ENCODE measurements at regions not wholly inside any gene's neighbourhood (a gene's known extent, or its start where the extent isn't known, plus 50 kb on each side); places are given as distances from the start of the nearest gene placed in this dataset.
"Not testable (repeated sequence)": the region's sequence is repeated elsewhere in the genome, so short reads cannot be mapped to it uniquely, and the experiment has no call there.

- Mint-ChIP-seq H3K9me3 (peaks cover 9 to 57% (median 39%) of the 10 kb centered on the region in 6 donors), H3K4me1 (no peaks in the 10 kb centered on the region), H3K27me3 (ENCODE audit: low read depth in 3 of 3) (peaks cover 0 to 1% (median 0%) of the 10 kb centered on the region in 3 donors), H3K27ac (no peak overlapping the region), H3K36me3 (no peaks in the 10 kb centered on the region), H3K4me3 (no peak overlapping the region)
- DNase-seq, result no peak
These were observed 762.4 kb downstream of the SLC6A15 start for GRCh38 chr12:84150201-84150600.

- Mint-ChIP-seq H3K4me3 (no peak overlapping the region), H3K9me3 (peaks cover 9 to 59% (median 34%) of the 10 kb centered on the region in 6 donors), H3K27ac (no peak overlapping the region), H3K36me3 (no peaks in the 10 kb centered on the region), H3K27me3 (ENCODE audit: low read depth in 3 of 3) (peaks cover 0 to 1% (median 0%) of the 10 kb centered on the region in 3 donors), H3K4me1 (no peaks in the 10 kb centered on the region)
- no peak for DNase-seq
These were observed 764.3 kb downstream of the SLC6A15 start for GRCh38 chr12:84148335-84148734.

- Mint-ChIP-seq H3K36me3 (no peaks in the 10 kb centered on the region), H3K27me3 (ENCODE audit: low read depth in 3 of 3) (peaks cover 0 to 1% (median 0%) of the 10 kb centered on the region in 3 donors), H3K9me3 (peaks cover 0 to 30% (median 11%) of the 10 kb centered on the region in 6 donors), H3K4me1 (no peaks in the 10 kb centered on the region), H3K27ac (no peak overlapping the region), H3K4me3 (no peak overlapping the region)
- DNase-seq, result no peak
These were observed 775.7 kb downstream of the SLC6A15 start for GRCh38 chr12:84136862-84137367.

DNA sequence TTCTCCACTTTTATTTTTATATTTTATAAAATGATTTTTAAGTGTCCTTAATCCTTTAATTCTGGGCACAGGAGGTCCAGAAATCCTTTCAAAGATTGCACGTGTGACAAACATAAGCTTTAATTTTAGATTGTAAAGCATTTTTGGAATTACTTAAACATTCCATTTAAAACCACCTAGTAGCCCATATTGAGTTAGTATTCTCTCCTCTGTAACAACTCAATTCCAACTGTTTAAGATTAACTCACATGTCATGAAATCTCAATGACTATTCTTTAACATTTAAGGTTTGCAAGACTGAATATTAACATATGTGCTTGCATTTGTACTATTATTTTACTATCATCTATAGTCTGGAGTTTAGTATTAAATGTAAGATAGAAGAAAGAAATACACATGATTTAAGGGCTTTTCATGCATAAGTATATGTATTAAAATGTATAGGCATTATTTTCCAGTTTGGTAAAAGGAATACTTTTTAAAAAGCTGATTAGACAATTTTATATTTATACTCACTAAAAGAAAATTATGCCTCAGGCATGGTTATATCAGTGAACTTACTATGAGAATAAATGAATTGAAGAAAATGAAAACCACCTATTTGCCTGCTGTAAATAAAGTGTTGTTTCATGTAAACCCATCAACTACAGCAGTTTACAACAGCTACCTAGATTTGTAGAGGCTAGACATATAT is 776.9 kb downstream of the SLC6A15 start:
- peaks cover 0 to 24% (median 11%) of the 10 kb centered on the region in 6 donors for H3K9me3 Mint-ChIP-seq
- DNase-seq, result no peak
- peaks cover 0 to 1% (median 0%) of the 10 kb centered on the region in 3 donors for H3K27me3 Mint-ChIP-seq (ENCODE audit: low read depth in 3 of 3)
- no peaks in the 10 kb centered on the region for H3K4me1 Mint-ChIP-seq
- H3K36me3 Mint-ChIP-seq, result no peaks in the 10 kb centered on the region
- no peak overlapping the region for H3K4me3 Mint-ChIP-seq
- H3K27ac Mint-ChIP-seq, result no peak overlapping the region

DNA sequence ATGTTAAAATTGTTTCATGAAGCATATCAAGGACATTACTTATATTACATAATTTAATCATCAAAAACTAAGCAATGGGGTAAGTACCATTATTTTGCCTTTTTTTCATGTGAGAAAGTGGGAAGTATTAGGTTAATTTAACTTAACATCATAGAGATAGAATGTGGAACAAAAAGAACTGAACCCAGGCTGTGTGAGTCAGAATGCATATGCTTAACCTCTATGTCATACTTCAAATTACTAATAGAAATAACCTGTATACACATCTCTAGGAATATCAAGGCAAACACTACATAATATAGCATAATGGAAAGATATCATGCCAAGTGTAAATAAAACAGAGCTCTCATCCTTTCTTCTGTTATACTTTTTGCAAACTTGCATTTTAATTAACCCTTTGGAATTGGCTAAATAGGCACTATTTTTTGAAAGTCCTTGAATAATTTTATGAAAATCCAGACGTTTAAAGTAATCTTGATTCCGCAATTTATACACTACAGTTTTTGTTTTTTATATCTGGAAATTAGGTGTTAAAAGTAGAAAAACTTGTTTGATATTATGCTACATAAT is 777.7 kb downstream of the SLC6A15 start:
- peaks cover 0 to 1% (median 0%) of the 10 kb centered on the region in 3 donors for H3K27me3 Mint-ChIP-seq (ENCODE audit: low read depth in 3 of 3)
- H3K9me3 Mint-ChIP-seq, result peaks cover 0 to 18% (median 8%) of the 10 kb centered on the region in 6 donors
- no peak for DNase-seq
- H3K27ac Mint-ChIP-seq, result no peak overlapping the region
- H3K4me1 Mint-ChIP-seq, result no peaks in the 10 kb centered on the region
- no peak overlapping the region for H3K4me3 Mint-ChIP-seq
- no peaks in the 10 kb centered on the region for H3K36me3 Mint-ChIP-seq

- no peak overlapping the region for H3K27ac Mint-ChIP-seq
- peaks cover 0 to 28% (median 6%) of the 10 kb centered on the region in 6 donors for H3K9me3 Mint-ChIP-seq
- H3K4me3 Mint-ChIP-seq, result no peak overlapping the region
- no peaks in the 10 kb centered on the region for H3K4me1 Mint-ChIP-seq
- no peaks in the 10 kb centered on the region for H3K27me3 Mint-ChIP-seq (ENCODE audit: low read depth in 3 of 3)
- DNase-seq, result no peak
- H3K36me3 Mint-ChIP-seq, result no peaks in the 10 kb centered on the region
These were observed 781.5 kb downstream of the SLC6A15 start for GRCh38 chr12:84131076-84131475.

DNA sequence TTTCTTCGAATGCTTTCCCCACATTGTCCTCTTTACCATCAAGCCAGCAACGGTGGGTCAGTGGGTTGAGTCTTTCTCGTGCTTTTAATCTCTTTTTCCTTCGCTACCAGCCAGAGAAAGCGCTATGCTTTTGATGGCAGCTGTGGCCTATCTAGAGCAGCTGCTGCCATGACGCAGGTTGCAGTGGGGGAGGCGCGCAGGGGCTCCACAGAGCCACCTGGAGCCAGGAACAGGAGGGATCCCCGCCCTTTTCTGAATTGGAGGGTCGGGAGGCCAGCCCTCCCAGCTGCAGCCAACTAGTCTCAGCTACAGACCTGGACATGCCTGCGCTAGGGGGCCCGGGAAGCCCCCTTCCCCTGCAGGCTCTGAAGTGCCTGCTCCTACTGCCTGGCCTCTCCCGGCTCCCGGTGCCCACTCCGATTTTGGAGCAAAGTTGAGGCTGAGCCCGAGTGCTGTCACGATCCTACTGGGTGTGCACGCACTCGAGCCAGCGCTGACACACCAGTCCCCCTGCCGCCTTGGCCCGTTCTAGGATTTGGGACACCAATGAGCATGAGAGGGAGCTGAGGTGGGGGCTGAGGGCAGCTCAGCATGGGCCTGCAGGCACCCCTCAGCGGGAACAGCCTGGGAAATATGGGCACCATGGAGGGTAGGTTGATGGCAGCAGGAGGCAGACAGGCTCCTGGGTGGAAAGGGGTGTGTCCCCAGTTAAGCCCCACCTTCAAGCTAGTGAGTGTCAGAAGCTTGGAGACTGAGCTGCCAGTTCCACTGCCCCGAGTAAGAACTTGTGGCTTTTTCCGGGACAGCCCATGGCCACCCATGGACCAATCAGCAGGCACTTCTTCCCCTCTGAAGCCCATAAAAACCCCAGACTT is 784.2 kb downstream of the SLC6A15 start:
- no peak for DNase-seq
- H3K27ac Mint-ChIP-seq, result no peak overlapping the region
- no peaks in the 10 kb centered on the region for H3K27me3 Mint-ChIP-seq (ENCODE audit: low read depth in 3 of 3)
- no peaks in the 10 kb centered on the region for H3K4me1 Mint-ChIP-seq
- no peak overlapping the region for H3K4me3 Mint-ChIP-seq
- no peaks in the 10 kb centered on the region for H3K36me3 Mint-ChIP-seq
- peaks cover 0 to 28% (median 6%) of the 10 kb centered on the region in 6 donors for H3K9me3 Mint-ChIP-seq

DNA sequence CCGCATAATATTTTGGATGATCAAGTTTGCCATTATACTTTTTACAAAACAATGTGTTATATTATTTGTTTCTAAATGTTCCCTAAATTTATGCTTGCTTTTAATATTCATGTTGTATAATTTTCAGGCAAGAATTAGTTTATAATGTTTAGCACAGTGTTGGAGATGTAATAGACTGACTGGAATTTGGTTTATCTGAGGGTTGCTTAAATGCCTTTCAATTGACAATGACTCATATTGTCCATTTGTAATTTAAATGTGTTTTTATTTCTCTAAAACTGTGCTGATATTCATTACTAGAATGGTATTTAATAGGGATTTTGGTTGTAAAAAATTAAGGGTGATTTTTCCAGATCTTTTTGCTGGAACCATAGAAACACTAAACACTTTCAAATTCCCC is 788.4 kb downstream of the SLC6A15 start:
- no peak for DNase-seq
- Mint-ChIP-seq H3K36me3 (no peaks in the 10 kb centered on the region), H3K27ac (no peak overlapping the region), H3K4me1 (no peaks in the 10 kb centered on the region), H3K4me3 (no peak overlapping the region), H3K9me3 (peaks cover 2 to 24% (median 15%) of the 10 kb centered on the region in 6 donors), H3K27me3 (ENCODE audit: low read depth in 3 of 3) (no peaks in the 10 kb centered on the region)

- DNase-seq, result no peak
- no peak overlapping the region for H3K27ac Mint-ChIP-seq
- H3K4me3 Mint-ChIP-seq, result no peak overlapping the region
- H3K9me3 Mint-ChIP-seq, result peaks cover 2 to 24% (median 16%) of the 10 kb centered on the region in 6 donors
- H3K36me3 Mint-ChIP-seq, result no peaks in the 10 kb centered on the region
- peaks cover 0 to 2% (median 0%) of the 10 kb centered on the region in 3 donors for H3K27me3 Mint-ChIP-seq (ENCODE audit: low read depth in 3 of 3)
- H3K4me1 Mint-ChIP-seq, result no peaks in the 10 kb centered on the region
These were observed 795.4 kb downstream of the SLC6A15 start for GRCh38 chr12:84117190-84117589.

DNA sequence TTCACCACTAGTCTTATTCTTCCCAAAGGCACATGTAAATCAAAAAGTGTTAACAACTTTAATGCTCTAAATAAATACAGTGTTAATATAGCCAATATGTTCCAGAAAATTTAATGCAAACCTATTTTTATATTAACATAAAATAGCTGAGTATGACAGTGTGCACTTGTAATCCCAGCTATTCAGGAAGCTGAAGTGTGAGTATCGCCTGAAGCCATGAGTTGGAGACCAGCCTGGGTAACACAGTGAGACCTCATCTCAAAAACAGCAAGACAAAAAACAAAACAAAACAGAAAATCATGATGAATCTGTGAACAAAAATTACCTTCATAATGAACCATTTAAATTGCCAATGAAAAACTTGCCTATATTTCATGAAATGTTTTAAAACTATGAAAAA is 798.9 kb downstream of the SLC6A15 start:
- H3K4me3 Mint-ChIP-seq, result no peak overlapping the region
- DNase-seq, result no peak
- peaks cover 8 to 44% (median 19%) of the 10 kb centered on the region in 6 donors for H3K9me3 Mint-ChIP-seq
- H3K27me3 Mint-ChIP-seq (ENCODE audit: low read depth in 3 of 3), result peaks cover 0 to 2% (median 1%) of the 10 kb centered on the region in 3 donors
- no peaks in the 10 kb centered on the region for H3K4me1 Mint-ChIP-seq
- H3K36me3 Mint-ChIP-seq, result no peaks in the 10 kb centered on the region
- no peak overlapping the region for H3K27ac Mint-ChIP-seq

DNA sequence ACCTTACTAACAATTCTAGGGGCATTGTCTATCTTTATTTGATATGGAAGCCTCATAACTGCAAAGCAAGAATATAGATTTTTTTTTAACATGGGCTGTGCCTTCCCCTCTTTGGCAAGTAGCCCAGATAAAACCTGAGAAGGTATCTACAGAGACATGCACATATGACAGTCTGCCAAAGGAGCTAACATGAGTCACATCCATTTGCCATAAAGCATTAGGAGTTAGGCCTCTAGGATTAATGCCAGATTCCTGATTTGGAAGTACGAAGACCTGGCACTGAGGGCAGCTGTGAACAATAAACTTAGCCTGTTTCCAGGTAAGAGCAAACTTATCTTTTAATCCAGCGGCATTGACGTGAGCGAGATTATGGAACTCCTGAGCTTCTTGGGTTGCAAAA is 808.7 kb downstream of the SLC6A15 start:
- Mint-ChIP-seq H3K36me3 (peaks cover 0 to 19% (median 4%) of the 10 kb centered on the region in 3 donors), H3K9me3 (peaks cover 23 to 88% (median 64%) of the 10 kb centered on the region in 6 donors)
- not testable (repeated sequence) for H3K4me1 Mint-ChIP-seq; H3K27ac Mint-ChIP-seq; H3K27me3 Mint-ChIP-seq (ENCODE audit: low read depth in 3 of 3); H3K4me3 Mint-ChIP-seq; DNase-seq

- Mint-ChIP-seq H3K9me3 (peaks cover 15 to 80% (median 67%) of the 10 kb centered on the region in 6 donors), H3K36me3 (peaks cover 0 to 16% (median 4%) of the 10 kb centered on the region in 3 donors)
- H3K4me1 Mint-ChIP-seq; H3K4me3 Mint-ChIP-seq; DNase-seq; H3K27me3 Mint-ChIP-seq (ENCODE audit: low read depth in 3 of 3); H3K27ac Mint-ChIP-seq: not testable (repeated sequence)
These were observed 810.6 kb downstream of the SLC6A15 start for GRCh38 chr12:84101963-84102362.

DNA sequence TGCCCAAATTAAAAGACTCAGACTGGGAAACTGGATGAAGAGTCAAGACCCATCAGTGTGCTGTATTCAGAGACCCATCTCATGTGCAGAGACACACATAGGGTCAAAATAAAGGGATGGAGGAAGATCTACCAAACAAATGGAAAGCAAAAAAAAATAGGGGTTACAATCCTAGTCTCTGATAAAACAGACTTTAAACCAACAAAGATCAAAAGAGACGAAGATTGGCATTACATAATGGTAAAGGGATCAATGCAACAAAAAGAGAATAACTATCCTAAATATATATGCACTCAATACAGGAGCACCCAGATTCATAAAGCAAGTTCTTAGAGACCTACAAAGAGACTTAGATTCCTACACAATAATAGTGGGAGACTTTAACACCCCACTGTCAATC is 813.0 kb downstream of the SLC6A15 start:
- not testable (repeated sequence) for H3K4me3 Mint-ChIP-seq; H3K27me3 Mint-ChIP-seq (ENCODE audit: low read depth in 3 of 3); H3K4me1 Mint-ChIP-seq; H3K27ac Mint-ChIP-seq; DNase-seq
- Mint-ChIP-seq H3K36me3 (peaks cover 0 to 15% (median 4%) of the 10 kb centered on the region in 3 donors), H3K9me3 (peaks cover 16 to 67% (median 61%) of the 10 kb centered on the region in 6 donors)

GRCh38 chr12:84091651-84092050 is 820.9 kb downstream of the SLC6A15 start:
- peaks cover 0 to 3% (median 0%) of the 10 kb centered on the region in 3 donors for H3K36me3 Mint-ChIP-seq
- H3K27ac Mint-ChIP-seq, result no peak overlapping the region
- H3K27me3 Mint-ChIP-seq (ENCODE audit: low read depth in 3 of 3), result no peaks in the 10 kb centered on the region
- H3K9me3 Mint-ChIP-seq, result peaks cover 7 to 13% (median 8%) of the 10 kb centered on the region in 6 donors
- H3K4me3 Mint-ChIP-seq, result no peak overlapping the region
- DNase-seq, result no peak
- H3K4me1 Mint-ChIP-seq, result no peaks in the 10 kb centered on the region
